Natural killer cell (primary cell): ENCODE measurements at regions not wholly inside any gene's neighbourhood (a gene's known extent, or its start where the extent isn't known, plus 50 kb on each side); places are given as distances from the start of the nearest gene placed in this dataset.

Source experiments
- ATAC-seq, 3 donors: fragments of 150-1000 bp in 2 of 3; fragments of 200-7000 bp in 1 of 3; cut with Tn5 transposase; 1 replicate in 1 of 3; 2 replicates in 2 of 3; pipeline ENCODE4 v1.10.0; 2021; ENCODE audit warnings: mild to moderate bottlenecking in 2 of 3, moderate library complexity in 2 of 3
- DNase-seq, 2 donors: peaks; one replicate each; pipeline versions ENCODE4 v3.0.0 to v3.0.0-alpha.2; 2013 to 2021; ENCODE audit warnings: mixed read lengths in 1 of 2
- H3K27ac ChIP-seq: one replicate; pipeline ENCODE4 v1.5.1; 2013; ENCODE audit warnings: mild to moderate bottlenecking, low read length
- H3K27me3 ChIP-seq: one replicate; pipeline ENCODE4 v1.6.1; 2013; ENCODE audit warnings: low read length; ENCODE audit not compliant: control insufficient read depth, insufficient read depth
- H3K36me3 ChIP-seq: one replicate; pipeline ENCODE4 v1.6.1; 2013; ENCODE audit warnings: low read length; ENCODE audit not compliant: control insufficient read depth, insufficient read depth
- H3K4me1 ChIP-seq: one replicate; pipeline ENCODE4 v1.6.1; 2013; ENCODE audit warnings: low read length; ENCODE audit not compliant: control insufficient read depth, insufficient read depth
- H3K4me3 ChIP-seq: one replicate; pipeline ENCODE4 v1.5.1; 2013; ENCODE audit warnings: low read length
- H3K9me3 ChIP-seq: one replicate; pipeline ENCODE4 v1.6.1; 2013; ENCODE audit warnings: low read length; ENCODE audit not compliant: control insufficient read depth, insufficient read depth
- H3K27ac Mint-ChIP-seq, 2 donors: one replicate each; pipeline ENCODE4 v1.8.0; 2022; ENCODE audit warnings: mild to moderate bottlenecking in 2 of 2, mixed read lengths in 2 of 2, moderate library complexity in 1 of 2
- H3K27me3 Mint-ChIP-seq, 2 donors: one replicate each; pipeline ENCODE4 v1.8.0; 2022; ENCODE audit warnings: low read depth in 2 of 2, mixed read lengths in 2 of 2
- H3K36me3 Mint-ChIP-seq: one replicate; pipeline ENCODE4 v1.8.0; 2022; ENCODE audit warnings: mixed read lengths
- H3K4me1 Mint-ChIP-seq, 2 donors: one replicate each; pipeline ENCODE4 v1.8.0; 2022; ENCODE audit warnings: mixed read lengths in 2 of 2
- H3K4me3 Mint-ChIP-seq: one replicate; pipeline ENCODE4 v1.8.0; 2022; ENCODE audit warnings: mild to moderate bottlenecking, moderate library complexity, mixed read lengths
- H3K9me3 Mint-ChIP-seq, 2 donors: one replicate each; pipeline ENCODE4 v1.8.0; 2022; ENCODE audit warnings: mixed read lengths in 2 of 2
- CTCF ChIP-seq: fragments of 200-600 bp; IDR thresholded peaks from one replicate; pipeline ENCODE4 v1.8.0; 2022; ENCODE audit warnings: antibody characterized with exemption
- WGBS: methylation state at CpG from one replicate; pipeline ENCODE4 v1.1.7; 2013; ENCODE audit warnings: missing lambda C conversion rate; ENCODE audit not compliant: insufficient coverage; 5-methylcytosine and 5-hydroxymethylcytosine counted together
- intact Hi-C: fragments of 100-400 bp; cut with micrococcal nuclease; formaldehyde crosslinking; loops from one replicate; pipeline ENCODE4 v1.14.2; 2022

DNA sequence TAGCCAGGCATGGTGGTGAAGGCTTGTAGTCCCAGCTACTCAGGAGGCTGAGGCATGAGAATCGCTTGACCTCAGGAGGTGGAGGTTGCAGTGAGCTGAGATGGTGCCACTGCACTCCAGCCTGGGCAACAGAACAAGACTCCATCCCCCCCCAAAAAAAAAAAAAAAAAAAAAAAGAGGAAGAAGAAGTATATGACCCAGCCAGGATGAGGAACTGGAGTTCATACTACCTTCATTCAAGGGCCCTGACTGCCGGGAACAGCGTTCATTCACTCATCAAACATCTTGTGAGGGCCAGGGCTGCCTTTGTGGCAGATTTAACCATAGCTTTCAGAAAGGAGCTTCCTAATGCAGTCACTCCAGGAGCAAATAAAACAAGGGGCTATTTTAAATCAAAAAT, 127.6 kb downstream of the MRPS6 start:
- ATAC-seq (no peak), DNase-seq (no peak)
- intact Hi-C loops = loop anchor here (5.0 to 10.0 kb wide), 2 partner anchors 66 to 279 kb away; no protein-coding TSS in a partner anchor
- Mint-ChIP-seq H3K36me3 (no peaks in the 10 kb centered on the region), H3K27me3 (peaks cover 0 to 2% of the 10 kb centered on the region in 2 donors), H3K4me1 (peaks cover 44 to 52% of the 10 kb centered on the region in 2 donors), H3K9me3 (no peaks in the 10 kb centered on the region), H3K27ac (peak overlapping the region; percentile 45 to 85), H3K4me3 (peak overlapping the region; percentile 92)
- TF ChIP-seq CTCF = no peak
- Histone ChIP-seq H3K4me3 (no peak overlapping the region), H3K36me3 (no peaks in the 10 kb centered on the region), H3K9me3 (no peaks in the 10 kb centered on the region), H3K27ac (no peak overlapping the region), H3K4me1 (peaks cover 45% of the 10 kb centered on the region), H3K27me3 (peaks cover 2% of the 10 kb centered on the region)
- WGBS = 63% methylated on average over 2 of the region's 3 CpGs

DNA sequence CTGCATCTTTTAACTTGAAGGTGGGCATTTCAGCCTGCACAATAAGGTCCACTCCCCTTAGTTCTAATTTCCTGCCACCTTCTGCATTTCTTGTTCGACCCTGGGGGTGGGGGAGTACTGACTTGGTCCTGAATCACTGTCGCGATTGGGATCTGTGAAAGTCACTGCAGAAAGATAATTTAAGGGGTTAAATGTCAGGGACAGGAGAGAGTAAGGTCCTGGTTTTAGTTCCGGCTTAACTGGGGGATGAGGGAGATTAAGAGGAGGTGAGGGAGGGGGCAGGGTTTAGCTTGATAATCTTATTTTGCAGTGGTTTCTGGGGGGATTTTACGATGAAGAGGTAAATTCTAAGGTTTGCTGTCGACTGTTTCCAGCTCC, 128.1 kb downstream of the MRPS6 start:
- WGBS = 18% methylated on average over 6 of the region's 6 CpGs
- Histone ChIP-seq H3K4me3 (peak overlapping the region; percentile 31), H3K27me3 (peaks cover 2% of the 10 kb centered on the region), H3K27ac (no peak overlapping the region), H3K9me3 (no peaks in the 10 kb centered on the region), H3K36me3 (no peaks in the 10 kb centered on the region), H3K4me1 (peaks cover 45% of the 10 kb centered on the region)
- TF ChIP-seq CTCF = peak; percentile 20
- Mint-ChIP-seq H3K36me3 (no peaks in the 10 kb centered on the region), H3K4me3 (peak overlapping the region; percentile 92), H3K4me1 (peaks cover 44 to 52% of the 10 kb centered on the region in 2 donors), H3K27ac (peak overlapping the region; percentile 45 to 85), H3K9me3 (no peaks in the 10 kb centered on the region), H3K27me3 (peaks cover 0 to 2% of the 10 kb centered on the region in 2 donors)
- DNase-seq (peak in 1 of 2 donors; percentile 11), ATAC-seq (no peak)
- intact Hi-C loops = loop anchor here (5.0 to 10.0 kb wide), 2 partner anchors 67 to 279 kb away; no protein-coding TSS in a partner anchor

GRCh38 chr21:34202553-34203372, 129.4 kb downstream of the MRPS6 start:
- ATAC-seq = peak in 1 of 3 donors; percentile 32
- Histone ChIP-seq H3K4me1 (peaks cover 45% of the 10 kb centered on the region), H3K9me3 (no peaks in the 10 kb centered on the region), H3K27ac (no peak overlapping the region), H3K27me3 (peaks cover 2% of the 10 kb centered on the region), H3K4me3 (peak overlapping the region; percentile 31), H3K36me3 (no peaks in the 10 kb centered on the region)
- intact Hi-C loops = loop anchor here (5.0 to 10.0 kb wide), 2 partner anchors 68 to 280 kb away; no protein-coding TSS in a partner anchor
- Mint-ChIP-seq H3K4me1 (peaks cover 42 to 49% of the 10 kb centered on the region in 2 donors), H3K36me3 (no peaks in the 10 kb centered on the region), H3K27ac (peak overlapping the region in 1 of 2 donors; percentile 85), H3K27me3 (peaks cover 0 to 2% of the 10 kb centered on the region in 2 donors), H3K4me3 (peak overlapping the region; percentile 92), H3K9me3 (no peaks in the 10 kb centered on the region)
- WGBS = 50% methylated on average over 25 of the region's 25 CpGs
- TF ChIP-seq CTCF = no peak
- no peak for DNase-seq
